SK-N-SH (cell line): ENCODE measurements at regions not wholly inside any gene's neighbourhood (a gene's known extent, or its start where the extent isn't known, plus 50 kb on each side); places are given as distances from the start of the nearest gene placed in this dataset.
"Not testable (repeated sequence)": the region's sequence is repeated elsewhere in the genome, so short reads cannot be mapped to it uniquely, and the experiment has no call there.

ENCODE experiments used
- CTCF ChIA-PET: fragments of 300-600, 350-600 bp; formaldehyde crosslinking; extraction: SDS; loops from one replicate; lab custom pipeline; 2021; lab: Yijun Ruan, JAX
- POLR2A ChIA-PET: fragments of 350-600 bp; sonication (Branson Sonifier 250); formaldehyde crosslinking; extraction: SDS; loops from one replicate; lab custom pipeline; 2020; ENCODE audit warnings: antibody characterized with exemption, inconsistent platforms; lab: Yijun Ruan, JAX
- DNase-seq: peaks from one replicate; pipeline ENCODE4 v3.0.0; 2012
- H2AFZ ChIP-seq: fragments of 200-600 bp; sonication (generic); 2 replicates; pipeline ENCODE4 v1.8.1; 2016; ENCODE audit warnings: antibody characterized with exemption, mild to moderate bottlenecking, low read depth
- H3F3A ChIP-seq: fragments of 200-600 bp; sonication (generic); replicated peaks from 2 replicates; pipeline ENCODE3; 2016; ENCODE audit warnings: antibody characterized with exemption, mild to moderate bottlenecking; ENCODE audit not compliant: insufficient read depth
- H3K27ac ChIP-seq, 2 experiments: fragments of 200-500 bp in 1 of 2; fragments of 200-600 bp in 1 of 2; sonication (Bioruptor generic) in 1 of 2; sonication (generic), shearing (Covaris generic) in 1 of 2; 2 replicates each; pipeline versions ENCODE4 v1.5.1 to v1.6.1; 2014 to 2016; ENCODE audit warnings: low read depth in 2 of 2, inconsistent platforms in 1 of 2, low read length in 1 of 2, mild to moderate bottlenecking in 1 of 2, mixed read lengths in 1 of 2
- H3K27me3 ChIP-seq: fragments of 200-600 bp; sonication (generic), shearing (Covaris generic); 2 replicates; pipeline ENCODE4 v1.6.1; 2016; ENCODE audit warnings: mixed run types; ENCODE audit not compliant: insufficient read depth
- H3K36me3 ChIP-seq, 2 experiments: fragments of 200-500 bp in 1 of 2; fragments of 200-600 bp in 1 of 2; sonication (Bioruptor generic) in 1 of 2; sonication (generic) in 1 of 2; replicated peaks in 1 of 2; 2 replicates each; pipeline versions ENCODE3 to v1.5.1; 2014 to 2016; ENCODE audit warnings: low read length in 1 of 2, mild to moderate bottlenecking in 1 of 2; ENCODE audit not compliant: insufficient read depth in 2 of 2, control insufficient read depth in 1 of 2
- H3K4me1 ChIP-seq, 2 experiments: fragments of 200-500 bp in 1 of 2; fragments of 200-600 bp in 1 of 2; sonication (Bioruptor generic) in 1 of 2; sonication (generic), shearing (Covaris generic) in 1 of 2; 2 replicates each; pipeline versions ENCODE4 v1.5.1 to v1.6.1; 2014 to 2016; ENCODE audit warnings: low read depth in 1 of 2, low read length in 1 of 2, mixed run types in 1 of 2; ENCODE audit not compliant: insufficient read depth in 2 of 2, control insufficient read depth in 1 of 2
- H3K4me2 ChIP-seq: fragments of 200-600 bp; sonication (generic), shearing (Covaris generic); 2 replicates; pipeline ENCODE4 v1.6.1; 2017; ENCODE audit warnings: mixed run types
- H3K4me3 ChIP-seq, 2 experiments: fragments of 200-500 bp in 1 of 2; fragments of 200-600 bp in 1 of 2; sonication (Bioruptor generic) in 1 of 2; sonication (generic), shearing (Covaris generic) in 1 of 2; 2 replicates each; pipeline versions ENCODE4 v1.5.1 to v1.8.1; 2014 to 2016; ENCODE audit warnings: low read depth in 2 of 2, inconsistent platforms in 1 of 2, low read length in 1 of 2, mild to moderate bottlenecking in 1 of 2, mixed read lengths in 1 of 2, moderate library complexity in 1 of 2
- H3K79me2 ChIP-seq: fragments of 200-600 bp; sonication (generic); 2 replicates; pipeline ENCODE4 v1.8.1; 2017; ENCODE audit warnings: mild to moderate bottlenecking; ENCODE audit not compliant: insufficient read depth
- H3K9ac ChIP-seq: fragments of 200-600 bp; sonication (generic); 2 replicates; pipeline ENCODE4 v1.6.1; 2017; ENCODE audit warnings: mixed run types
- H3K9me2 ChIP-seq: fragments of 200-600 bp; sonication (generic); 2 replicates; pipeline ENCODE4 v1.6.1; 2017; ENCODE audit warnings: mixed run types
- H3K9me3 ChIP-seq: fragments of 200-600 bp; sonication (generic); 2 replicates; pipeline ENCODE4 v1.6.1; 2017; ENCODE audit warnings: mixed run types, mild to moderate bottlenecking, moderate library complexity
- H4K20me1 ChIP-seq: fragments of 200-600 bp; sonication (generic); 2 replicates; pipeline ENCODE4 v1.6.1; 2017; ENCODE audit warnings: mild to moderate bottlenecking, mixed run types; ENCODE audit not compliant: insufficient read depth
- CTCF ChIP-seq: fragments of 200-600 bp; sonication (generic); IDR thresholded peaks from 2 replicates; pipeline ENCODE4 v1.6.1; 2017; ENCODE audit warnings: antibody characterized with exemption, mild to moderate bottlenecking, moderate library complexity
- EZH2phosphoT487 ChIP-seq: fragments of 200-600 bp; sonication (generic); IDR thresholded peaks from 2 replicates; pipeline ENCODE4 v1.6.1; 2017; ENCODE audit warnings: low read depth, mixed run types, mild to moderate bottlenecking, antibody characterized with exemption, moderate library complexity, borderline replicate concordance
- FOXM1 ChIP-seq: IDR thresholded peaks from 2 replicates; pipeline ENCODE4 v1.4.0; 2012; ENCODE audit warnings: low read depth, mild to moderate bottlenecking
- GABPA ChIP-seq: IDR thresholded peaks from 2 replicates; pipeline ENCODE4 v1.4.0; 2012; ENCODE audit warnings: low read depth, mild to moderate bottlenecking
- GATA2 ChIP-seq: sonication (generic); formaldehyde crosslinking; IDR thresholded peaks from 2 replicates; pipeline ENCODE4 v1.5.0; 2020; ENCODE audit warnings: mild to moderate bottlenecking, missing genetic modification reagents
- JUND ChIP-seq: IDR thresholded peaks from 2 replicates; pipeline ENCODE4 v1.4.0; 2012
- MAX ChIP-seq: IDR thresholded peaks from 2 replicates; pipeline ENCODE4 v1.4.0; 2012; ENCODE audit warnings: low read depth
- MXI1 ChIP-seq: IDR thresholded peaks from 2 replicates; pipeline ENCODE4 v1.6.1; 2012; ENCODE audit warnings: mild to moderate bottlenecking, low read depth, low read length, improper control_type of control experiment
- PBX3 ChIP-seq: IDR thresholded peaks from 2 replicates; pipeline ENCODE4; 2012
- POLR2AphosphoS5 ChIP-seq: IDR thresholded peaks from 2 replicates; pipeline ENCODE4 v1.6.1; 2012; ENCODE audit warnings: low read depth, low read length
- RFX5 ChIP-seq: IDR thresholded peaks from 2 replicates; pipeline ENCODE4 v1.6.1; 2012; ENCODE audit warnings: mild to moderate bottlenecking, improper control_type of control experiment, low read length
- SMC3 ChIP-seq: IDR thresholded peaks from 2 replicates; pipeline ENCODE4 v1.6.1; 2012; ENCODE audit warnings: low read depth, low read length, improper control_type of control experiment
- TEAD4 ChIP-seq: IDR thresholded peaks from 2 replicates; pipeline ENCODE4 v1.4.0; 2012; ENCODE audit warnings: mild to moderate bottlenecking, borderline replicate concordance; ENCODE audit not compliant: insufficient read depth
- USF1 ChIP-seq: IDR thresholded peaks from 2 replicates; pipeline ENCODE4 v1.4.0; 2012; ENCODE audit warnings: low read depth, borderline replicate concordance
- USF2 ChIP-seq: fragments of 150-350 bp; IDR thresholded peaks from 2 replicates; pipeline ENCODE4 v1.6.1; 2017; ENCODE audit warnings: antibody characterized with exemption, low read length, low read depth, borderline replicate concordance
- WGBS: methylation state at CpG from one replicate; pipeline ENCODE4 v1.1.6; 2017; ENCODE audit warnings: low lambda C conversion rate; 5-methylcytosine and 5-hydroxymethylcytosine counted together

- H3K9ac ChIP-seq = no peak overlapping the region
- TF ChIP-seq GATA2 (no peak), USF1 (no peak), EZH2phosphoT487 (no peak), MXI1 (no peak), TEAD4 (no peak), PBX3 (no peak), SMC3 (no peak), USF2 (no peak), RFX5 (no peak), FOXM1 (no peak), CTCF (no peak), JUND (no peak), GABPA (no peak), MAX (no peak), POLR2AphosphoS5 (no peak)
Measured at GRCh38 chr11:24181395-24182047, 315.3 kb upstream of the LUZP2 start.

GRCh38 chr11:24185535-24185934 is 311.3 kb upstream of the LUZP2 start:
- H3K79me2 ChIP-seq, H3K27me3 ChIP-seq, POLR2A ChIA-PET, H3K9ac ChIP-seq, H4K20me1 ChIP-seq, H3K4me3 ChIP-seq, H3K4me1 ChIP-seq, H3K36me3 ChIP-seq, H3K27ac ChIP-seq, CTCF ChIA-PET, DNase-seq, H3F3A ChIP-seq, H3K9me3 ChIP-seq, H3K9me2 ChIP-seq, H3K4me2 ChIP-seq, H2AFZ ChIP-seq: not testable (repeated sequence)
- WGBS = 41% methylated on average over 2 of the region's 2 CpGs

More at GRCh38 chr11:24181395-24182047, 315.3 kb upstream of the LUZP2 start:
- no peaks in the 10 kb centered on the region for H3K79me2 ChIP-seq
- H3K9me2 ChIP-seq = no peaks in the 10 kb centered on the region
- no peak overlapping the region for H2AFZ ChIP-seq
- WGBS = 55% methylated on average over 6 of the region's 6 CpGs
- no peak overlapping the region for H3K4me3 ChIP-seq
- H3F3A ChIP-seq = no peaks in the 10 kb centered on the region
- ChIA-PET POLR2A (no interaction called here), CTCF (interaction anchor here (1.3 kb wide), 1 partner anchor 9 kb away, joined by 4 read pairs; no protein-coding TSS in a partner anchor)
- no peak overlapping the region for H3K4me2 ChIP-seq
- H3K9me3 ChIP-seq = no peaks in the 10 kb centered on the region
- no peaks in the 10 kb centered on the region for H3K36me3 ChIP-seq
- no peaks in the 10 kb centered on the region; a peak in 1 of 4 replicates for H3K4me1 ChIP-seq
- H3K27ac ChIP-seq = no peak overlapping the region
- no peak for DNase-seq
- no peaks in the 10 kb centered on the region for H4K20me1 ChIP-seq
- H3K27me3 ChIP-seq = no peaks in the 10 kb centered on the region
